ENCODE measurements at regions not wholly inside any gene's neighbourhood (a gene's known extent, or its start where the extent isn't known, plus 50 kb on each side); places are given as distances from the start of the nearest gene placed in this dataset.

GRCh38 chr18:49672853-49673252 lies 111.0 kb downstream of the LIPG start:
- Histone ChIP-seq H3K27ac (ENCODE audit: insufficient read depth, low read length) (no peak overlapping the region), H3K4me1 (ENCODE audit: control insufficient read depth, extremely low read depth, insufficient read depth, low read length) (no peaks in the 10 kb centered on the region), H3K36me3 (ENCODE audit: control insufficient read depth, insufficient read depth, low read length) (no peaks in the 10 kb centered on the region), H4K20me1 (ENCODE audit: control insufficient read depth, extremely low read depth, insufficient read depth, low read length) (no peaks in the 10 kb centered on the region), H3K27me3 (ENCODE audit: control insufficient read depth, insufficient read depth, low read length) (peaks cover 2% of the 10 kb centered on the region), H3K79me2 (ENCODE audit: control insufficient read depth, insufficient read depth, low read length) (no peaks in the 10 kb centered on the region), H3K9me3 (ENCODE audit: control insufficient read depth, insufficient read depth, low read depth, low read length) (no peaks in the 10 kb centered on the region), H2AFZ (ENCODE audit: low read length) (no peak overlapping the region), H3K4me2 (ENCODE audit: extremely low read depth, insufficient read depth, low read length) (no peak overlapping the region), H3K9ac (ENCODE audit: insufficient read depth, low read length) (no peak overlapping the region), H3K4me3 (replicated peaks in 1 of 4; ENCODE audit: control extremely low read depth in 1 of 4, insufficient read depth in 1 of 4, low read depth in 3 of 4, low read length in 4 of 4) (no peak overlapping the region)
- no peak for TF ChIP-seq EZH2 (IDR thresholded peaks at IDR 0.05; ENCODE audit: low read length, missing control alignments)
- TF ChIP-seq CTCF (conservative IDR thresholded peaks at IDR 0.05 in 1 of 2, IDR thresholded peaks at IDR 0.05 in 1 of 2; ENCODE audit: low read depth in 1 of 2, low read length in 2 of 2), result no peak
- DNase-seq (ENCODE audit: low read depth in 2 of 2), result no peak

- Histone ChIP-seq H3K27me3 (ENCODE audit: control insufficient read depth, insufficient read depth, low read length) (peaks cover 2% of the 10 kb centered on the region), H3K4me1 (ENCODE audit: control insufficient read depth, extremely low read depth, insufficient read depth, low read length) (no peaks in the 10 kb centered on the region), H2AFZ (ENCODE audit: low read length) (no peak overlapping the region), H3K36me3 (ENCODE audit: control insufficient read depth, insufficient read depth, low read length) (no peaks in the 10 kb centered on the region), H3K9me3 (ENCODE audit: control insufficient read depth, insufficient read depth, low read depth, low read length) (no peaks in the 10 kb centered on the region), H3K9ac (ENCODE audit: insufficient read depth, low read length) (no peak overlapping the region), H4K20me1 (ENCODE audit: control insufficient read depth, extremely low read depth, insufficient read depth, low read length) (no peaks in the 10 kb centered on the region), H3K27ac (ENCODE audit: insufficient read depth, low read length) (no peak overlapping the region), H3K4me3 (replicated peaks in 1 of 4; ENCODE audit: control extremely low read depth in 1 of 4, insufficient read depth in 1 of 4, low read depth in 3 of 4, low read length in 4 of 4) (no peak overlapping the region), H3K4me2 (ENCODE audit: extremely low read depth, insufficient read depth, low read length) (no peak overlapping the region), H3K79me2 (ENCODE audit: control insufficient read depth, insufficient read depth, low read length) (no peaks in the 10 kb centered on the region)
- DNase-seq (ENCODE audit: low read depth in 2 of 2), result peak in 1 of 2 donors; percentile 49
- TF ChIP-seq CTCF (conservative IDR thresholded peaks at IDR 0.05 in 1 of 2, IDR thresholded peaks at IDR 0.05 in 1 of 2; ENCODE audit: low read depth in 1 of 2, low read length in 2 of 2), result no peak
- no peak for TF ChIP-seq EZH2 (IDR thresholded peaks at IDR 0.05; ENCODE audit: low read length, missing control alignments)
Measured at GRCh38 chr18:49669403-49669802, 107.5 kb downstream of the LIPG start.

- DNase-seq (ENCODE audit: low read depth in 2 of 2), result peak; percentile 72 to 73
- TF ChIP-seq EZH2 (IDR thresholded peaks at IDR 0.05; ENCODE audit: low read length, missing control alignments) (no peak), CTCF (conservative IDR thresholded peaks at IDR 0.05 in 1 of 2, IDR thresholded peaks at IDR 0.05 in 1 of 2; ENCODE audit: low read depth in 1 of 2, low read length in 2 of 2) (no peak)
- H3K4me2 ChIP-seq (ENCODE audit: extremely low read depth, insufficient read depth, low read length), result no peak overlapping the region
Measured at GRCh38 chr18:49668574-49669275, 106.9 kb downstream of the LIPG start.

More at GRCh38 chr18:49668574-49669275, 106.9 kb downstream of the LIPG start:
- H3K4me3 ChIP-seq (replicated peaks in 1 of 4; ENCODE audit: control extremely low read depth in 1 of 4, insufficient read depth in 1 of 4, low read depth in 3 of 4, low read length in 4 of 4), result no peak overlapping the region
- no peaks in the 10 kb centered on the region for H3K36me3 ChIP-seq (ENCODE audit: control insufficient read depth, insufficient read depth, low read length)
- no peak overlapping the region for H3K9ac ChIP-seq (ENCODE audit: insufficient read depth, low read length)
- no peaks in the 10 kb centered on the region for H4K20me1 ChIP-seq (ENCODE audit: control insufficient read depth, extremely low read depth, insufficient read depth, low read length)
- H3K79me2 ChIP-seq (ENCODE audit: control insufficient read depth, insufficient read depth, low read length), result no peaks in the 10 kb centered on the region
- H3K27me3 ChIP-seq (ENCODE audit: control insufficient read depth, insufficient read depth, low read length), result peaks cover 2% of the 10 kb centered on the region
- no peaks in the 10 kb centered on the region for H3K4me1 ChIP-seq (ENCODE audit: control insufficient read depth, extremely low read depth, insufficient read depth, low read length)
- H2AFZ ChIP-seq (ENCODE audit: low read length), result no peak overlapping the region
- H3K9me3 ChIP-seq (ENCODE audit: control insufficient read depth, insufficient read depth, low read depth, low read length), result no peaks in the 10 kb centered on the region
- H3K27ac ChIP-seq (ENCODE audit: insufficient read depth, low read length), result no peak overlapping the region
